Activated CD4-positive, alpha-beta T cell treated with anti-CD3 and anti-CD28 coated beads, Interleukin-2, amount 50 U/mL, for 24 hours (primary cell): ENCODE measurements at regions not wholly inside any gene's neighbourhood (a gene's known extent, or its start where the extent isn't known, plus 50 kb on each side); places are given as distances from the start of the nearest gene placed in this dataset.

Source experiments
- DNase-seq, 2 donors: peaks; one replicate each; pipeline ENCODE4 v3.0.0-alpha.2; 2020; ENCODE audit warnings: low read depth in 1 of 2, low spot score in 1 of 2

- DNase-seq = no peak
These were observed 231.5 kb downstream of the LOXHD1 start for GRCh38 chr18:46425511-46425910.

GRCh38 chr18:46426021-46426678, 230.9 kb downstream of the LOXHD1 start:
- DNase-seq = no peak

GRCh38 chr18:46426679-46427047, 230.4 kb downstream of the LOXHD1 start:
- no peak for DNase-seq
